Activated T-helper 9 cell treated with anti-CD3 and anti-CD28 coated beads, Interleukin-2, amount 50 U/mL, for 16 hours (primary cell): ENCODE measurements at regions not wholly inside any gene's neighbourhood (a gene's known extent, or its start where the extent isn't known, plus 50 kb on each side); places are given as distances from the start of the nearest gene placed in this dataset.

Experiments used
- DNase-seq: peaks from one replicate; pipeline ENCODE4 v3.0.0-alpha.2; 2020; ENCODE audit warnings: low read depth

DNA sequence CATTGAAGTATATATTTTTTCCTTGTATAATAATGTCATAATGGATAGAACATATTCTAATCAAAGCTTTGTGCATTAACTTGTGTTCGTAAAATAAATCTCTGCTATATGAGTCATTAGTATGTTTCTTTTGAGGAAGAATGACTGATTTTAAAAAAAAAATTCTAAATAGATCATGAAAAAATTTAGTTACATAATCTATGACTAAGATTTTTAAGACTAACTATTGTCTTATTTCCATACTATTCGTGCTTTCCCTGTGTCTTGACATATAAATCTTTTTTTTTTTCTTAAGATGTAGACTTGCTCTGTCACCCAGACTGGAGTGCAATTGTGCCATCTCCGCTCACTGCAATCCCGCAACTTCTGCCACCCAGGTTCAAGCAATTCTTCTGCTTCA, 226.1 kb downstream of the DSEL start:
- DNase-seq = no peak

DNA sequence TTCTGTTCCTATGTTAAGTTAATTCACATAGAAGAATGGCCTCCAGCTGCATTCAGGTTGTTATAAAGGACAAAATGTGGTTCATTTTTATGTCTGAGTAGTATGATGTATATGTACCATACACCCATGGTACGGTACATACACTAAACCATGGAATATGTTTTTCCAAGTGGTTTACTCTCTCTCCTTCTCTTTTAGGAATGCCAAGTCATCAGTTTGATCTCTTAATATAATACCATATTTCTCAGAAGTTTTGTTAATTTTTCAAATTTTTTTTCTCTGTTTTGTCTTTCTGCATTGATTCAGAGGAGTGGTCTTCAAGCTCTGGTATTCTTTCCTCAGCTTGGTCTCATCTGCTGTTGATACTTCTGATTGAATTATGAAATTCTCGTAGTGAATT, 230.9 kb downstream of the DSEL start:
- DNase-seq = no peak

DNA sequence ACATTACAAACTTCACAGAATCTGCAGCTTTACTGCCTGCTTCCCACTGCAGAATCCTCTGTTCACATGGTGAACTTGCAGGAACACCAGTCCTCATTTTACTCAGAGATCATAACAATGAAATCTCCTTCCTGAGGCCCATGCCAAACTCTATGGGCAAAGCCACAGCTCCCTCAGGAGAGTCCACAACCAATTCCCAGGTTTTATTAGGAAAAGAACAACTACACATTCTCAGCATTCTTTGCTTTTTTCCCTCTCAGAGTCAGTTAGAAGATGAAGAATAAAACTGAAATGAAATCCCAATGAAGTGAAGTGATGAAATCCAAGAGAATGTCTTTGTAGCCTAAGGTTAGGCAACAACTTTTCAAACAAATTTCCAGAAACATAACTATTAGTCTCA, 233.7 kb downstream of the DSEL start:
- DNase-seq = no peak

DNA sequence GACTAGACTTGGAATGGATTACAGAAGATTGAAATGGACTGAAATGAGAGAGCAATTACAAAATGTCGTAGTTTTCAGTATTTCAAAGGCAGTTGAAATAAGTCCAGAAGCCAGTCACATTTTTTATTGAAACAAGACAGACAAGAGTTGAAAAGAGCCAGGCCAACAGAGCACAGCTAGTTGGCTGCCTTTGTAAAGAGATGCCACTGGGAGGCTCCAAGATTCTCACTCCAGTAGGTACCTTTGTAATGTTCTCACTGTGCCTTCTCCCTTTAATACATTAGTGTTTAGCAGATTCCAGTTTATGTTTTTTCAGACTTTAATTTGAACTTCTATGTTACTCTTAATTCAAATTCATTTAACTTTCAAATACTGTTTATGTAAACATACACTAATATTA, 234.8 kb downstream of the DSEL start:
- no peak for DNase-seq

DNA sequence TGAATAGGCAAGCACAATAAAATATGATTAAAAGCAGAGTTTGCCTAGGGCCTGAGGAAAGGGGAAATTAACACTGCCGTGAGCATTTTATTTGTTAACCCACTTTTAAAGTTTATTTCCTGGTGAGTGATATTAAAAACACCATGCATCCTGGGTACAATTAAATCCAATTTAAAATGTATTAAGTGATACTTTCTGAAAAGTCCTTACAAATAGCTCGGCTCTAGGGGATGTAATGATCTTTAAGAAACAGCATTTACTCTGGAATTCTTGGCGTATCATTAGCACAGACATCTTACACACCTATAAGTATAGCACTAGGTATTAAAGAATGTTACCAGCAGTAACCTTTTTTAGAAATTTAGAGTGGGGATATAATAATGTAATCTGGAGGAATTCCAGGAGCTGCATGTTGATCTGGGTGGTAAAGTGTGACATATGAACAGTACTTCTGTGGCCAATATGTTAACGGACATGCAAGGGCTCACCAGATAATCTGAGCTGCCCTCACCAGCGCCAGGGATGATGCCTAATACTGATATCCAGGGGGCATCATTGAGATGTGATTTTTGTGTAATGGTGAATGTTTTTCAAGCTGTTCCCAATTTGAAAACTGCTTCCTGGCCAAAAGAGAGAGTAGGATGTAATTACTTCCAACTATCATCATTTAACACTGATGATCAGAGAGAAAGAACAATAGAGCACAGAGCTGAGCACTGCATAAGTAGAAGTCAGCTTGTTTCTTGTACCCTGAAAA, 235.9 kb downstream of the DSEL start:
- no peak for DNase-seq

DNA sequence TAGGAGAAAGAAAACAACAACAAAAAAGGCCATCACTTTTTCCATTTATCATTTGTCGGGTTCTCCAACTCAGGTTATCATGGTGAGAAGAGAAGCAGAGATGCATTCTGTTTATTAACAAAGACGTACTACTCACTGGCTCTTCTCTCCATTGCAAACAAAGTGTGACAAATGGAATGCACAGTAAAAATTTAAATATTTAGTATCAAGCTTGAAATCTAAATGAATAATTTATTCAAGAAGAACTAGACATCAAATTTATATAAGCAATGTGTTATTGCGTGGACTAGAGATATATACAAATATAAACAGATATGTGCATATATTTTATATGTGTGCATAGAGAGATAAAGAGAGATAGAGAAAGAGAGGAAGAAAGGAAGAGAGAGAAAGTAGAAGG, 236.5 kb downstream of the DSEL start:
- no peak for DNase-seq

DNA sequence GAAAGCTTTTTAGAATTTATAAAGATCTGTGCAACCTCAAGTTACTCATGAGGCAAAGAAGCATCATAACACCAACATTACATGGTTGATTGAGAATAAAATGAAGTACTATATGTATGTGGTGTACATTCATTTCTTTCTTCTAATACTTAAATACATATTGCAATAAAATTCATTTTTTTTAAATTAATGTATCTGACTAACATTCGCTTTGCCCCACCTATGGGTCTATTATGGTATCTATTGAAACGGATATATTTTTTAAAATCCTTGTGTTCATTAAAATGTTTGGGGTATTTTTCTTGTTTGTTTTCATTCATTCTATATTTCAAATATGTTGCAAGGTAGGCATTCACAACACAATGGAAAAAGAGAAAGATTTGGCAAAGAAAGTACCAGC, 237.5 kb downstream of the DSEL start:
- no peak for DNase-seq

DNA sequence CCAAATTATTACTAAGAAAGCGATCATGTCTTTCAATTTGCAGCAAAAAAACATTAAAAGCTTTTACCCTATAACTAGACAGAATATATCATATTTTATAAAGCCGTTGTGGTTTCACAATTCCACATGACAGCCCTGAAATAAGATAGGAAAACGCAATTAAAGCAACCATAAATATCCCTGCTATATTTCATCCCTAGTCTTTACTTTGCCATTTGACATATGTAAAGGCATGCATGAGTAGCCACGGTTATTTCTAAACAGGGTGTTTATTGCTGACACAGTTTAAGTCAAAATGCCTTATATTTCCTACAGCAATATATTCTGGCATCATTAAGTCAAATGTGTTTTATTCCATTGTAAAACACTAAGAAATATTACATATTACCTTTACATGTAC, 239.9 kb downstream of the DSEL start:
- DNase-seq = no peak

DNA sequence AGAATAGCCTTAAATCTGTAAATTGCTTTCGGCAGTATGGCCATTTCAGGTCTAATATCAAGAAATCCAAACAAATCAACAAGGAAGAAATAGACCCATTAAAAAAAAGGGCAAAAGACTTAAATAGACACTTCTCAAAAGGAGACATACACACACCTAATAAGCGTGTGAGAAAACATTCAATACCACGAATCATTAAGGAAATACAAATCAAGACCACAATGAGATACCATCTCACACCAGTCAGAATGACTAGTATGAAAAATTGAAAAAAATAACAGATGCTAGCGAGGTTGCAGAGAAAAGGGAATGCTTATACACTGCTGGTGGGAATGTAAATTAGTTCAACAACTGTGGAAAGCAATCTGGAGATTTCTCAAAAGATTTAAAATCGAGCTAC, 243.2 kb downstream of the DSEL start:
- no peak for DNase-seq

DNA sequence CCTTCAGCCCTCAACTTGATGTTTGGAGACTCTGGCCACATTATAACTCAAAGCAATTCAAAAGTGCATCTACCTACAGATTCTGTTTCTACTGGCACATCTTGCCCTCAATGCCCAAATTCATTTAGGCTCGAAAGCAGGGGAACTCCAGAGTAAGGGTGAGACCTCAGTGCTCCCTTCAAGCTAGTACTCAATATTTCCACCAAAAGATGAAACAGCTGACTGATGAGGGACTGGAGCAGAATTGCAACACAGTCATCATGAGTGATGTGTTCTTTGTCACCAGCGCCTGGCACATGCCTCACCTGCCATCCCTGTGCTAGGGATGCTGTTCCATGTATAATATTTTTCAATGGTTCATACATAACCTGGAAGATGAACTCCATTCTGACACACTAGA, 247.3 kb downstream of the DSEL start:
- DNase-seq = no peak

DNA sequence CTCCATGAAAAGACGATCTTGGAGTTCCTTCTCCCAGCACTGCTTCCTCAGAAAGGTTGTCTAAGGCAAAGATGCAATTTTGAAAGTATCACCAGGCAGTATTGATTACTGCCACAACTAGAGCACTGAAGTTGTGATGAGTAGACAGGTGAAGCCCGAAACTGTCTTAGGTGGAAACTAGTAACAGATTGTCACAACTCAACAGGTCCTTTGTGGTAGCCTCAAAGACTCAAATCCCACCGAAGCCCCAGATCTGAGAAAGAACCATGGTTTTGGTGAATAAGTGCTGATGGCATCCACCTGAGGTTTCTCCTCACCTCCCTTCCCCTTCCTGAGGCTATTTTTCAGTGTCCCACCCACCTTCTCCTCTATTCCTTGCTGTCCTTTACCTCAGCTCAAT, 248.0 kb downstream of the DSEL start:
- DNase-seq = no peak

DNA sequence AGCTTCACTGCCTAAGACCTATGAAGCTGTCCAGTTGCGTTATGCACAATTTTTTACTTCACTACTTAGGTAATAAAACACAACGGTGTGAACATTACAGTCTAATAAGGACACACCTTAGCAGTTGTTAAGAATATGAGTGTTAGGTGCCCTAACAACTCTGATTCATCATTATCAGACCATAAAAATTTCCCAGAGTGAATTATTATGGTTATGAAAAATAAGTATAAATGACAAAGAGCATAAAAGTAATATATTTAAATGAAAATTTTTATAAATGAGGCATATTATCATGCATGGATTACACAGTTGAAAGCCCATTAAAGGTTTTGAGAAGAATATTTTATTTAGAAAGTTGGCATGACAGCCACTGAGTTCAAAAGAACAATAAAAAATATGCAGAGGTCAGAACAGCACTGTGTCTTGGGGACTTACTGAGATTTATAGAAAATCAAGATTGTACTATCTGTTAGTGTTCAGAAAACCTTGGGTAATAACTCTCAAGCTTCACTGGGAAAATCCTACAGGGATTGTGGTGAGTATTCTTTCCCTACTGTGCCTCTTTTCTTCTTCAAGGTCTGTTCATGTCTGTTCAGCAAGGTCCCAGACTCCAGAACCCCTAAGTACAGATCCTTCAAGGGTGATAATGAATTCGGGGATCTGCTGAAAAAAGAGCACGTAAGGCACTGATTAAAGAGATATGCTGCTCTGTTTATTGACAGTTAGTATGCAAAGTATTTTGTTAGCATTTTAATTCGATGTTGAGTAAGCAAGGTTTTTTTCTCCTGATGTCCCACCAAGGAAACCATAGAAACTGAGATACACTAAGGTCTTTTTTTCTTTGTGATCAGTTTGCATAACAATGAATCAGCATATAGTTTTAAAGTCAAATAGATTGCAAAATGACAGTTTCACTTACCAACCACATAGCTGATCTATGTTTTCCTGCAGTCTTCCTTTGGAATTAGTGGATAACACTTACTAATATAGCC, 250.0 kb downstream of the DSEL start:
- no peak for DNase-seq

DNA sequence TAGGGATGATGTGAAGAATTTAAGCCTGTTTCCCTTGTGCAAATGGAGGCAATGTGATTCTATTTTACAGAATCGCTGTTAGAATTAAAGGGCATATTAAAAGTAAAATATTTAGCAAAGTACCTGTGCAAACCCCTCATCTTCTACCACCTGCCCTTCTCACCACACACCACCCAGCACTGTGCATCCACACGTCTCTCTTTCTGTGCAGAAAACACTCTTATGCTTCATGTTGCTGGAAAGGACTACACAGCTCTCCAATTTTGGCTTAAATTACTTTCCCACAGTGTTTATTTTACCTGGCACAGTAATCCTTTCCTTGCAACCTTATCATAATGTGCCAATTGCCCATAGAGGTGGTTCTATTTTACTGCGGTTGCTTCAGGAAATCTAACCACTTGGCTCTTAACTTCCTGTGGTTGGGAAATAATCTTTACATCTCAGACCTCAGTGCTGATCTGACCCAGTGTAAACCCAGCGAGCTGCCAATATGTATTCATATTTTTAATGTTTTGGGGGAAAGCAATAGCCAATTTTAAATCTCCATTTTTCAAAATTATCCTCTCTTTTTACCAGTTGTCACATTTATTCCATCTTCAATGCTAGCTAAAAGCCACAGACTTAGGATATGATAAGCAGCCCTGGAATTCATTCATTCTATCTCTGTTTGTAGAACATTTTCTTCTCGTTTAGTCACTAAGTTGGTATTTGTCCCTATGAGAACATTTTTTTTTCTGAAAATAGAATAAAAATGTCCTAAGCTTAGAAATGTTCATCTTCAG, 250.9 kb downstream of the DSEL start:
- no peak for DNase-seq

DNA sequence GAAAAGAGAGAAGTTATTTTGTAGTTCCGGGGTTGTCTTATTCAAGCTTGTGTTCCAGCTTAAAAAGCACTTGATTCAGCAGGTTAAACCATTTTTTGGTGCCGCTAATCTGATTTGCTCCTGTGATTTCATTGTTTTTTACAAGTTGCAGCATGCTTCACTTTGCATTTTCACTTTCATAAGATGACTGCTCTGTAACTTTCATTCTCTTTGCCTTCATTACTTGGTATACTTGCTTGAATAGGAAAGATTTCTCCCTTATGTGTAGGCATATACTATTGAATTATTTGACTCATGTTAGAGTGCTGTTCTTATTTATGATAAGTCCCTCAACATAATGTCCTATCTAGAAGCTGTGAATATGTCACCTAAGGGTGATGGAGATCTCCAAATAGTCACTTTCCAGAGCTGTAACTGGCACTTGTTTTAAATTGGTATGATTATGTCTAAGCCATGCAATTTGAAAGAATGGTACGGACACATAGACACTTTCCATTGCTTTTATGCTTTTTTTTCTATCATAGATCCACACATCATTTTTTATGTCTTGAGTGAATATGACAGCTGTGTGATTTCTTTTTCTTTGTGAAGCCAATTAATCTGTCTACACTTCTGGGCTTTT, 254.5 kb downstream of the DSEL start:
- DNase-seq = no peak

DNA sequence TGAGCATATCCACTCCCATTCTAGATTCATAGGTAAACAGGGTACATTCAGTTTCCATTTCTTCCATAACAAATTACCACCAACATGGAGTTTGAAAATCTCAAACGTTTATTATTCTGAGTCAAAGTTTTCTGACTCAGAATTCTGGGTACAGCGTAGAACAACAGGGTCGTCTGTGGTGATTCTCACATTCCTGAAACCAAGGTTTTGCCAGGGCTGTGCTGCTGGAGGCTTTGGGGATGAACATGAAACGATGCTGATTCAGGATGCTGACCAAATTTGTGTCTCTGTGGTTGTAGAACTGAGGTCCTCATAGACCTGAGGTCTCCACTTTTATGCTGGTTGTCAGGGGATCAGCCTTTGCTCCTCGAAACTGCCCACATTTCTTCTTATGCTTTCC, 255.7 kb downstream of the DSEL start:
- no peak for DNase-seq

DNA sequence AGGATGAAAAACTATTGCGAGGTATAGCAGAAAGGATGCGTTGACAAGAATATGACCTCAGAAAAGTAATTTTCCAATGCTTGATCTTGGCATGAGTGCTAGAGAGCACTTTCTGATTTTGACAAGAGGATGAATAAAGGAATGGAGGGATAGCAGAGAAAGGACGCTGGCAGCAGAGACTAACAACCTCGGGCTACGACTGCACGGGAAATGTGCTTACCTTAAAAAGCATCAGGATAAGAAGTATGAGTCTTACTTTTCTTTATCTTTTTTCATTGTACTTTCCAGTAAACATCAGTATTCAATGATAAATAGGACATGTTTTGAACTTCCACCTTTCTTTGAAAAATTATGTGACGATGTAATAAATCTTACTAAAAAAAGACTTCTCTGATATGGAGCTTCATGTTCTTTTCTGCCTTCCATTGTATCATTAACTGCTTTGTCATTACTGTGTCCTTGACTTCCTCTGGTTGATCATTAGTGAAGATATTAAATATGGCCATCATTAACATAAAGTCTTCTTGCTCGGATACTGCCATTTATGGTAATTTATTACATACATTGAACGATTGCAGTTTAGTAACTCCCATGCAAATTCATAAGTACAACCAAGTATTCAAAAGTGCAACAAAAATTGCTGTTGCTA, 265.6 kb downstream of the DSEL start:
- no peak for DNase-seq

DNA sequence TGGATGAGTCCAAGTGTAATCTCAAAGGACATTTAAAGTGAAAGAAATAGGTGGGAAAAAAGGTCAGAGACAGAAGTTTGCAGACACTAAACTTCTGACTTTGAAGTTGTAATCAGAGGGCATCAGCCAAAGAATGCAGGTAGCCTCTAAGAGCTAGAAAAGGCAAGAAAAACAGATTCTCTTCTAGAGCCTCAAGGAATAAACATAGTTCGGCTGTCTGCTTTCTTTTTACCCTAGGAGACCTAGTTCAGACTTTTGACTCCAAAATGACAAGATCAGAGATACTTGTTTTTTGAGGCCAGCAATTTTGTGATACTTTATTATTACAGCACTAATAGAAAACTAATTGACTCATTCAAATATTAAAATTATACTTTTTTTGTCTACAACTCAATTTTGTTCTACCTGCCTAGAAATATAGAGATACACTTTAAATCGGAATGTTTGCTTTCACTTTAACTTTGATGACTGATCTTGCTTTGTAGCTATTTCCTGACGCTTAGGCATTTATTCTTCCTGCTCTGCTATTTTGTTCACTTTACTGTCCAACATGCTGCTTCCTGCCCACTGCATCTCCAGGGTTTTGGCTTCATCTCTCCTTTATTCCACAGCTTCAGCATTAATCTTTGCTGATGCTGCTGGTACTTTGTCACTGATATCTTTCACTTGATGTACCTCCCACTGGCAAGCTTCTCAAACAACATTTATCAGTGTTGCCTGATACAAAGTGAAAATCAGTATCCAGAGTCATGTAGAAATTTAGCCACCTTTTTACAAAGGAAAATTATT, 272.5 kb downstream of the DSEL start:
- DNase-seq = no peak

DNA sequence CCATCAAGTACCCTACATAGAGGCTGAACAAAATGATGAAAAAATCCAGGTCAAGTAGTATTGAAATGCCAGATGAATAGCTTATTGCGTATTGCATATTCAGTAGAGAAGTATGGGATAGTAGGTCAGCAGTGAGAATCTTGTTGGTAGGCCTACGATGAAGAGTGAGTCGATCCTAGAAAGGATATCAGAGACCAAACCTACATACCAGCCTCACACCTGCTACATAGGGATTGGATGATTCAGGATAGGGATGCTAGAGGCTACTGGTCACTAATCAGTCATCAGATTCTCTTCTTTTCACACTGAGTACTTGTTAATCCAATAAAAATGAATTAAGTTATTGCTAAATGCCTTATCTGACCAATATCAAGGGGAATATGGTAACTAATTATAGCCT, 274.5 kb downstream of the DSEL start:
- DNase-seq = no peak

DNA sequence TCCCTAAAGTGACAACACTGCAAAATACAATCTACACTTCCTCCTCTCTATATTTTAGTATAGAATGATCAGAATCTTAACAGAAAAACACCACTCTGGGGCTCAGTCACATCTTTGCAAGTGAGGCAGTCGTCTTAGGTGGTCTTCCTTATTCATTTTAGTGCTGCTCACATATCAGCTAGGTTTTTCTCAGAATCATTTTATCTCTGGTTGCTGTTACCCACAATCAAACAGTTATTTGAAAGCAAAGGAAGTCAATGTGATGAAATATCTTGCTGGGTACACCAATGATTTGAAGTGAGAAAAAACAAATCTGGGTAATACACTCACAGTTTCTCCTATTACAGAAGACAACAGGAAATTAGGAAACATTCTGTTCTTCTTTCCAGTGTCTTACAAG, 275.2 kb downstream of the DSEL start:
- no peak for DNase-seq

DNA sequence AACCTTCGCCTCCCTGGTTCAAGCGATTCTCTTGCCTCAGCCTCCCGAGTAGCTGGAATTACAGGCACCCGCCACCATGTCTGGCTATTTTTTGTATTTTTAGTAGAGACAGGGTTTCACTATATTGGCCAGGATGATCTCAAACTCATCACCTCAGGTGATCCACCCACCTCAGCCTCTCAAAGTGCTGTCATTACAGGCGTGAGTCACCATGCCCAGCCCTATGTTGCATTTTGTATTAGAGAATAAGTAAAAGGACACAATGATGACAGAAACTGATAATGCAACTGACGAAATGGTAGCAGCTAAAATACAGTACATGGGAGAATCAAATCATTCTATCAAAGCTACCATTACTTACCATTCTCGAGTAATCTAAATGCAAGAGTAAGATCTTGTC, 276.7 kb downstream of the DSEL start:
- no peak for DNase-seq

DNA sequence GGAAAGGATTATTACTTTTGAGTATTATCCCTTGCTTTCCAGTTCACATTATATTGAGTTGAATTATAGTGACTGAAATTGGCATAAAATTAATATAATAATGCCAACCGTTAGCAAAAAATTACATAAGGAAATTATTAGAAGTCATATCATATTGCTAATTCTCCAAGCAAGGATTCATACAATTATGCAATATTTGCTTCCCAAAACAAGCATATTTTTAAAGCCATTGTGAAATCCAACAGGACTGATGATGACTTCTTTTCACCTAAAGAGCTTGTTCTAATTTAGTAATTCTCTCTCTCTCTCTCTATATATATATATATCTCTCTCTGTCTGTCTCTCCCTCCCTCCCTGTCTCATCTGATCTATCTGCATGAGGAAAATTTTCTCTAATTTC, 283.5 kb downstream of the DSEL start:
- no peak for DNase-seq
